IMR-90 (cell line): ENCODE measurements at regions not wholly inside any gene's neighbourhood (a gene's known extent, or its start where the extent isn't known, plus 50 kb on each side); places are given as distances from the start of the nearest gene placed in this dataset.

Experiments
- ATAC-seq: fragments of 200-7000 bp; cut with Tn5 transposase; 2 replicates; pipeline ENCODE4 v1.9.1; 2020; ENCODE audit warnings: low read depth, mild to moderate bottlenecking, moderate library complexity
- BruUV-seq: library from RNA; stranded (reverse); fragments of 400-500 nt; replicated peaks from 2 replicates; lab custom pipeline; 2021; lab: Mats Ljungman, UMichigan
- CTCF ChIA-PET: fragments of 300-600 bp; formaldehyde crosslinking; extraction: SDS; loops from one replicate; lab custom pipeline; 2021; ENCODE audit warnings: antibody characterized with exemption; lab: Yijun Ruan, JAX
- POLR2A ChIA-PET: fragments of 300-600 bp; sonication (Branson Sonifier 250); formaldehyde crosslinking; loops from one replicate; lab custom pipeline; 2022; ENCODE audit warnings: antibody characterized with exemption; ENCODE audit not compliant: unreplicated experiment; lab: Charles Lee
- DNase-seq: peaks from one replicate; pipeline ENCODE4 v3.0.0; 2013
- H2AFZ ChIP-seq: replicated peaks from 2 replicates; pipeline ENCODE3; 2013; ENCODE audit warnings: low read length, mild to moderate bottlenecking; ENCODE audit not compliant: poor library complexity
- H2AK5ac ChIP-seq: 2 replicates; pipeline ENCODE4 v1.6.1; 2013; ENCODE audit warnings: low read depth, low read length, inconsistent platforms
- H2AK9ac ChIP-seq: replicated peaks from 2 replicates; pipeline ENCODE3; 2013; ENCODE audit warnings: mild to moderate bottlenecking, low read depth, low read length, moderate library complexity; ENCODE audit not compliant: poor library complexity
- H2BK120ac ChIP-seq: 2 replicates; pipeline ENCODE4 v1.6.1; 2013; ENCODE audit warnings: low read depth, low read length, inconsistent platforms
- H2BK15ac ChIP-seq: 3 replicates; pipeline ENCODE4 v1.6.1; 2013; ENCODE audit warnings: low read depth, low read length, inconsistent platforms
- H2BK20ac ChIP-seq: 2 replicates; pipeline ENCODE4 v1.6.1; 2013; ENCODE audit warnings: low read depth, mild to moderate bottlenecking, inconsistent platforms, low read length, moderate library complexity
- H2BK5ac ChIP-seq: 2 replicates; pipeline ENCODE4 v1.6.1; 2013; ENCODE audit warnings: mild to moderate bottlenecking, low read depth, low read length, inconsistent platforms; ENCODE audit not compliant: poor library complexity, severe bottlenecking
- H3K14ac ChIP-seq: replicated peaks from 2 replicates; pipeline ENCODE4 v1.6.1; 2013; ENCODE audit warnings: low read depth, low read length, inconsistent platforms
- H3K18ac ChIP-seq: 2 replicates; pipeline ENCODE4 v1.6.1; 2013; ENCODE audit warnings: low read depth, low read length, control low read depth
- H3K23ac ChIP-seq: 2 replicates; pipeline ENCODE4 v1.6.1; 2013; ENCODE audit warnings: low read depth, low read length, inconsistent platforms
- H3K27ac ChIP-seq: 2 replicates; pipeline ENCODE4 v1.5.1; 2013; ENCODE audit warnings: mild to moderate bottlenecking, control low read depth, low read length; ENCODE audit not compliant: insufficient read depth
- H3K27me3 ChIP-seq: 2 replicates; pipeline ENCODE4 v1.6.1; 2013; ENCODE audit warnings: low read length; ENCODE audit not compliant: control insufficient read depth, insufficient read depth
- H3K36me3 ChIP-seq: 2 replicates; pipeline ENCODE4 v1.6.1; 2013; ENCODE audit warnings: low read length, mixed read lengths; ENCODE audit not compliant: control insufficient read depth, insufficient read depth
- H3K4ac ChIP-seq: 2 replicates; pipeline ENCODE4 v1.6.1; 2013; ENCODE audit warnings: low read depth, low read length, inconsistent platforms
- H3K4me1 ChIP-seq: 2 replicates; pipeline ENCODE4 v1.6.1; 2013; ENCODE audit warnings: low read length, mixed read lengths; ENCODE audit not compliant: control insufficient read depth, insufficient read depth
- H3K4me2 ChIP-seq: 2 replicates; pipeline ENCODE4 v1.6.1; 2013; ENCODE audit warnings: low read depth, mild to moderate bottlenecking, control low read depth, low read length, moderate library complexity
- H3K4me3 ChIP-seq: 2 replicates; pipeline ENCODE4 v1.5.1; 2013; ENCODE audit warnings: low read depth, mild to moderate bottlenecking, control low read depth, low read length, moderate library complexity; ENCODE audit not compliant: insufficient read depth
- H3K56ac ChIP-seq: 2 replicates; pipeline ENCODE4 v1.6.1; 2013; ENCODE audit warnings: low read length, inconsistent platforms; ENCODE audit not compliant: insufficient read depth; ENCODE audit errors: extremely low read depth
- H3K79me1 ChIP-seq, 2 experiments: 2 replicates each; pipeline ENCODE4 v1.6.1; 2013; ENCODE audit warnings: low read length in 2 of 2, inconsistent platforms in 1 of 2, low read depth in 1 of 2
- H3K9ac ChIP-seq: 2 replicates; pipeline ENCODE4 v1.6.1; 2013; ENCODE audit warnings: low read depth, low read length, control low read depth
- H3K9me1 ChIP-seq: 2 replicates; pipeline ENCODE4 v1.6.1; 2013; ENCODE audit warnings: low read length, inconsistent platforms; ENCODE audit not compliant: insufficient read depth
- H3K9me3 ChIP-seq: 2 replicates; pipeline ENCODE4 v1.6.1; 2013; ENCODE audit warnings: low read length; ENCODE audit not compliant: control insufficient read depth, insufficient read depth
- H4K20me1 ChIP-seq: 2 replicates; pipeline ENCODE4 v1.6.1; 2013; ENCODE audit warnings: low read length, inconsistent platforms; ENCODE audit not compliant: insufficient read depth
- H4K5ac ChIP-seq: 2 replicates; pipeline ENCODE4 v1.6.1; 2013; ENCODE audit warnings: mild to moderate bottlenecking, low read depth, low read length, control low read depth
- H4K8ac ChIP-seq, 2 experiments: 2 replicates each; pipeline ENCODE4 v1.6.1; 2013; ENCODE audit warnings: low read depth in 2 of 2, low read length in 2 of 2, control low read depth in 1 of 2, inconsistent platforms in 1 of 2
- H4K91ac ChIP-seq: 2 replicates; pipeline ENCODE4 v1.6.1; 2013; ENCODE audit warnings: low read depth, low read length, inconsistent platforms; ENCODE audit not compliant: insufficient read depth
- BHLHE40 ChIP-seq: fragments of 150-350 bp; IDR thresholded peaks from 2 replicates; pipeline ENCODE4 v1.6.1; 2016; ENCODE audit warnings: mild to moderate bottlenecking, low read depth, low read length
- CEBPB ChIP-seq: IDR thresholded peaks from 2 replicates; pipeline ENCODE4 v1.6.1; 2012; ENCODE audit warnings: low read depth, low read length, improper control_type of control experiment
- CHD1 ChIP-seq: IDR thresholded peaks from 2 replicates; pipeline ENCODE4 v1.6.1; 2012; ENCODE audit warnings: low read depth, low read length, improper control_type of control experiment
- FOS ChIP-seq: fragments of 150-350 bp; IDR thresholded peaks from 2 replicates; pipeline ENCODE4 v1.6.1; 2016; ENCODE audit warnings: low read depth, low read length
- MAFK ChIP-seq: IDR thresholded peaks from 2 replicates; pipeline ENCODE4 v1.6.1; 2012; ENCODE audit warnings: low read depth, low read length, improper control_type of control experiment
- MAZ ChIP-seq: IDR thresholded peaks from 2 replicates; pipeline ENCODE4 v1.6.1; 2012; ENCODE audit warnings: low read depth, mild to moderate bottlenecking, low read length, improper control_type of control experiment, moderate library complexity, borderline replicate concordance
- MXI1 ChIP-seq: IDR thresholded peaks from 2 replicates; pipeline ENCODE4 v1.6.1; 2012; ENCODE audit warnings: low read depth, mild to moderate bottlenecking, low read length, moderate library complexity, borderline replicate concordance
- NFE2L2 ChIP-seq: fragments of 150-350 bp; IDR thresholded peaks from 2 replicates; pipeline ENCODE4 v1.6.1; 2016; ENCODE audit warnings: low read depth, mild to moderate bottlenecking, low read length
- POLR2A ChIP-seq: IDR thresholded peaks from 2 replicates; pipeline ENCODE4 v1.6.1; 2012; ENCODE audit warnings: mild to moderate bottlenecking, low read depth, low read length
- RAD21 ChIP-seq: IDR thresholded peaks from 2 replicates; pipeline ENCODE4 v1.6.1; 2012; ENCODE audit warnings: low read length, improper control_type of control experiment
- RCOR1 ChIP-seq: IDR thresholded peaks from 2 replicates; pipeline ENCODE4 v1.6.1; 2012; ENCODE audit warnings: mild to moderate bottlenecking, low read length, improper control_type of control experiment; ENCODE audit not compliant: insufficient replicate concordance
- RFX5 ChIP-seq: IDR thresholded peaks from 2 replicates; pipeline ENCODE4 v1.8.0; 2012; ENCODE audit warnings: low read depth, mild to moderate bottlenecking, low read length, moderate library complexity
- SMC3 ChIP-seq: fragments of 150-350 bp; IDR thresholded peaks from 2 replicates; pipeline ENCODE4 v1.6.1; 2016; ENCODE audit warnings: low read depth, mild to moderate bottlenecking, antibody characterized with exemption, low read length, moderate library complexity
- USF2 ChIP-seq: fragments of 150-350 bp; IDR thresholded peaks from 2 replicates; pipeline ENCODE4 v1.6.1; 2017; ENCODE audit warnings: mild to moderate bottlenecking, antibody characterized with exemption, low read length, low read depth
- WGBS, 2 experiments: methylation state at CpG; one replicate each; pipeline versions ENCODE4 v1.1.5 to v1.1.7; 2013; ENCODE audit warnings: missing lambda C conversion rate in 2 of 2; ENCODE audit not compliant: insufficient read length in 1 of 2; ENCODE audit errors: extremely low coverage in 2 of 2; 5-methylcytosine and 5-hydroxymethylcytosine counted together
- dilution Hi-C: fragments of 300-500 bp; cut with HindIII; formaldehyde crosslinking; loops from one replicate; pipeline ENCODE4 v1.14.3; 2018; ENCODE audit warnings: low sequenced_read_pairs; ENCODE audit not compliant: unreplicated experiment
- in situ Hi-C: fragments of 300-500 bp; cut with MboI; formaldehyde crosslinking; loops from 3 replicates; pipeline ENCODE4 v1.14.3; 2019; ENCODE audit warnings: low sequenced_read_pairs, inconsistent platforms, mixed read lengths
- intact Hi-C: fragments of 100-400 bp; cut with micrococcal nuclease; formaldehyde crosslinking; loops from 2 replicates; pipeline ENCODE4 v1.10.0; 2022
- TF ChIP-seq, protein P1 (sequence below): fragments of 150-350 bp; IDR thresholded peaks from 2 replicates; pipeline ENCODE4 v1.6.1; 2016; ENCODE audit warnings: low read depth, mild to moderate bottlenecking, low read length, moderate library complexity, borderline replicate concordance
- TF ChIP-seq, protein P2 (sequence below): conservative IDR thresholded peaks from 2 replicates; pipeline ENCODE4 v1.5.1; 2012; ENCODE audit warnings: mild to moderate bottlenecking, low read depth, low read length, improper control_type of control experiment

GRCh38 chr3:99482191-99482590 lies 156.2 kb upstream of the COL8A1 start:
- no TSS peak for BruUV-seq
- ChIA-PET POLR2A (no interaction called here), CTCF (no interaction called here)
- intact Hi-C loops: no loop called here
- no peak overlapping the region for H3K4me2 ChIP-seq
- no peak overlapping the region for H3K4ac ChIP-seq
- DNase-seq (no peak), ATAC-seq (no peak)
- H4K20me1 ChIP-seq: no peaks in the 10 kb centered on the region
- H2BK120ac ChIP-seq: no peak overlapping the region
- H2BK20ac ChIP-seq: no peak overlapping the region
- H3K18ac ChIP-seq: no peak overlapping the region
- H3K27me3 ChIP-seq: no peaks in the 10 kb centered on the region
- H3K27ac ChIP-seq: no peak overlapping the region
- no peak overlapping the region for H4K8ac ChIP-seq
- H2AK9ac ChIP-seq: no peak overlapping the region
- no peak overlapping the region for H3K23ac ChIP-seq
- no CpG with 5 or more reads among the region's 1 CpG for WGBS, 2 experiments
- no peak overlapping the region for H3K4me3 ChIP-seq
- dilution Hi-C loops: no loop called here
- no peak overlapping the region for H4K91ac ChIP-seq
- no peak overlapping the region for H2BK5ac ChIP-seq
- H3K79me1 ChIP-seq: no peaks in the 10 kb centered on the region
- no peak overlapping the region for H4K5ac ChIP-seq
- TF ChIP-seq FOS (no peak), MAZ (no peak), SMC3 (no peak), CEBPB (no peak), RCOR1 (no peak), MAFK (no peak), RAD21 (no peak), USF2 (no peak), BHLHE40 (no peak), CHD1 (no peak), RFX5 (no peak), MXI1 (no peak), NFE2L2 (no peak), POLR2A (no peak)
- TF ChIP-seq, protein P1, sequence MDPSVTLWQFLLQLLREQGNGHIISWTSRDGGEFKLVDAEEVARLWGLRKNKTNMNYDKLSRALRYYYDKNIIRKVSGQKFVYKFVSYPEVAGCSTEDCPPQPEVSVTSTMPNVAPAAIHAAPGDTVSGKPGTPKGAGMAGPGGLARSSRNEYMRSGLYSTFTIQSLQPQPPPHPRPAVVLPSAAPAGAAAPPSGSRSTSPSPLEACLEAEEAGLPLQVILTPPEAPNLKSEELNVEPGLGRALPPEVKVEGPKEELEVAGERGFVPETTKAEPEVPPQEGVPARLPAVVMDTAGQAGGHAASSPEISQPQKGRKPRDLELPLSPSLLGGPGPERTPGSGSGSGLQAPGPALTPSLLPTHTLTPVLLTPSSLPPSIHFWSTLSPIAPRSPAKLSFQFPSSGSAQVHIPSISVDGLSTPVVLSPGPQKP: no peak
- TF ChIP-seq, protein P2, sequence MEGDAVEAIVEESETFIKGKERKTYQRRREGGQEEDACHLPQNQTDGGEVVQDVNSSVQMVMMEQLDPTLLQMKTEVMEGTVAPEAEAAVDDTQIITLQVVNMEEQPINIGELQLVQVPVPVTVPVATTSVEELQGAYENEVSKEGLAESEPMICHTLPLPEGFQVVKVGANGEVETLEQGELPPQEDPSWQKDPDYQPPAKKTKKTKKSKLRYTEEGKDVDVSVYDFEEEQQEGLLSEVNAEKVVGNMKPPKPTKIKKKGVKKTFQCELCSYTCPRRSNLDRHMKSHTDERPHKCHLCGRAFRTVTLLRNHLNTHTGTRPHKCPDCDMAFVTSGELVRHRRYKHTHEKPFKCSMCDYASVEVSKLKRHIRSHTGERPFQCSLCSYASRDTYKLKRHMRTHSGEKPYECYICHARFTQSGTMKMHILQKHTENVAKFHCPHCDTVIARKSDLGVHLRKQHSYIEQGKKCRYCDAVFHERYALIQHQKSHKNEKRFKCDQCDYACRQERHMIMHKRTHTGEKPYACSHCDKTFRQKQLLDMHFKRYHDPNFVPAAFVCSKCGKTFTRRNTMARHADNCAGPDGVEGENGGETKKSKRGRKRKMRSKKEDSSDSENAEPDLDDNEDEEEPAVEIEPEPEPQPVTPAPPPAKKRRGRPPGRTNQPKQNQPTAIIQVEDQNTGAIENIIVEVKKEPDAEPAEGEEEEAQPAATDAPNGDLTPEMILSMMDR: no peak
- in situ Hi-C loops: no loop called here
- H2AK5ac ChIP-seq: no peak overlapping the region
- H3K36me3 ChIP-seq: no peaks in the 10 kb centered on the region
- no peak overlapping the region for H3K14ac ChIP-seq
- H2AFZ ChIP-seq: no peak overlapping the region
- no peak overlapping the region for H3K9ac ChIP-seq
- no peak overlapping the region for H2BK15ac ChIP-seq
- no peaks in the 10 kb centered on the region; the same call in 1 of the 2 replicates for H3K9me1 ChIP-seq
- H3K4me1 ChIP-seq: peaks cover 3% of the 10 kb centered on the region
- peaks cover 2% of the 10 kb centered on the region; the same call in 1 of the 2 replicates for H3K9me3 ChIP-seq
- no peak overlapping the region for H3K56ac ChIP-seq
